Body of pancreas (tissue), 4 donors: ENCODE measurements at regions not wholly inside any gene's neighbourhood (a gene's known extent, or its start where the extent isn't known, plus 50 kb on each side); places are given as distances from the start of the nearest gene placed in this dataset.

Experiments used
- ATAC-seq: fragments of 150-250 bp; one replicate; pipeline ENCODE4 v1.9.1; 2016
- DNase-seq, 4 donors: peaks; one replicate each; pipeline ENCODE4 v3.0.0-alpha.2; 2019
- H3K27ac ChIP-seq, 4 donors: fragments of 200-600 bp; sonication (generic); 1 replicate in 3 of 4; 2 replicates in 1 of 4; pipeline versions ENCODE4 v1.5.1 to v1.6.1; 2016 to 2019; ENCODE audit warnings: mild to moderate bottlenecking in 1 of 4, mixed read lengths in 1 of 4, moderate library complexity in 1 of 4
- H3K27me3 ChIP-seq, 2 donors: fragments of 200-600 bp; sonication (generic); one replicate each; pipeline ENCODE4 v1.6.0; 2016; ENCODE audit warnings: mild to moderate bottlenecking in 1 of 2
- H3K36me3 ChIP-seq, 2 donors: fragments of 200-600 bp; sonication (generic); replicated peaks in 1 of 2; 2 replicates each; pipeline ENCODE4 v1.5.1; 2016; ENCODE audit warnings: low read depth in 2 of 2; ENCODE audit not compliant: insufficient read depth in 1 of 2
- H3K4me1 ChIP-seq: fragments of 200-600 bp; sonication (generic); one replicate; pipeline ENCODE4 v1.6.0; 2016
- H3K4me3 ChIP-seq, 2 donors: fragments of 200-600 bp; sonication (generic); 1 replicate in 1 of 2; 2 replicates in 1 of 2; pipeline ENCODE4 v1.5.1; 2016 to 2019
- H3K9me3 ChIP-seq, 3 donors: fragments of 200-600 bp; sonication (generic); 1 replicate in 2 of 3; 2 replicates in 1 of 3; pipeline ENCODE4 v1.5.1; 2016
- POLR2A ChIP-seq, 3 donors: fragments of 450-650 bp; IDR thresholded peaks; one replicate each; pipeline ENCODE4 v1.6.1; 2016; ENCODE audit warnings: antibody characterized with exemption in 3 of 3, mild to moderate bottlenecking in 2 of 3
- WGBS, 2 donors: methylation state at CpG; one replicate each; pipeline ENCODE4 v1.1.5; 2017; 5-methylcytosine and 5-hydroxymethylcytosine counted together
- intact Hi-C: fragments of 100-400 bp; cut with DNase I; formaldehyde crosslinking; loops from one replicate; pipeline ENCODE4 v1.15.1; 2023
- TF ChIP-seq, protein P1 (sequence below), 7 experiments: fragments of 450-650 bp in 4 of 7; fragments of 200-600 bp in 3 of 7; sonication (generic) in 3 of 7; IDR thresholded peaks; one replicate each; pipeline ENCODE4 v1.5.1; 2016 to 2019; ENCODE audit warnings: antibody characterized with exemption in 7 of 7

DNA sequence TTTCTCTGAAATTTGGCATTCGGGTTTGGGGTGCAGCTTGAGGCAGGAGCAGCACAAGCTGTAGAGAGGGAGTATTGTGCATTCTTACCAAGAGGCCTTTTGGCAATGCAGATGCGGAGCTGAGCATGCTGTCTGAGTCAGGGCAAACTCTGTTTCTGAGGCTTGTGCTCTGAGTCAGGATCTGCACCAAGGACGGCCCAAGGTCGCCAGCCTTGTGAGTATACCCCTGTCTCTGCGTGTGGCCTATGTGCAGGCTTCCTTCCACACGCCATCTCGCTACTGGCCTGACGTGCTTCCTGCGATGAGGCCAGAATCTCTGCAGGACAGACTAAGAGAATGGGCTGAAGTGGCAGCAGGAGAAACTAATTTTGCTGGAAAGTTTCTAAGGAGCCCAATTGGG lies 83.8 kb upstream of the ROPN1 start:
- H3K36me3 ChIP-seq: no peaks in the 10 kb centered on the region
- WGBS, 2 donors: 92 to 96% methylated on average over 8 to 9 of the region's 9 CpGs
- TF ChIP-seq, protein P1, sequence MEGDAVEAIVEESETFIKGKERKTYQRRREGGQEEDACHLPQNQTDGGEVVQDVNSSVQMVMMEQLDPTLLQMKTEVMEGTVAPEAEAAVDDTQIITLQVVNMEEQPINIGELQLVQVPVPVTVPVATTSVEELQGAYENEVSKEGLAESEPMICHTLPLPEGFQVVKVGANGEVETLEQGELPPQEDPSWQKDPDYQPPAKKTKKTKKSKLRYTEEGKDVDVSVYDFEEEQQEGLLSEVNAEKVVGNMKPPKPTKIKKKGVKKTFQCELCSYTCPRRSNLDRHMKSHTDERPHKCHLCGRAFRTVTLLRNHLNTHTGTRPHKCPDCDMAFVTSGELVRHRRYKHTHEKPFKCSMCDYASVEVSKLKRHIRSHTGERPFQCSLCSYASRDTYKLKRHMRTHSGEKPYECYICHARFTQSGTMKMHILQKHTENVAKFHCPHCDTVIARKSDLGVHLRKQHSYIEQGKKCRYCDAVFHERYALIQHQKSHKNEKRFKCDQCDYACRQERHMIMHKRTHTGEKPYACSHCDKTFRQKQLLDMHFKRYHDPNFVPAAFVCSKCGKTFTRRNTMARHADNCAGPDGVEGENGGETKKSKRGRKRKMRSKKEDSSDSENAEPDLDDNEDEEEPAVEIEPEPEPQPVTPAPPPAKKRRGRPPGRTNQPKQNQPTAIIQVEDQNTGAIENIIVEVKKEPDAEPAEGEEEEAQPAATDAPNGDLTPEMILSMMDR (IDR thresholded peaks at IDR 0.05): no peak
- TF ChIP-seq POLR2A (IDR thresholded peaks at IDR 0.05): no peak
- no peak overlapping the region for H3K4me3 ChIP-seq
- H3K27me3 ChIP-seq: no peaks in the 10 kb centered on the region
- intact Hi-C loops: no loop called here
- no peak for ATAC-seq
- no peak overlapping the region for H3K27ac ChIP-seq
- H3K9me3 ChIP-seq: no peaks in the 10 kb centered on the region
- DNase-seq: no peak
- peaks cover 7% of the 10 kb centered on the region for H3K4me1 ChIP-seq

DNA sequence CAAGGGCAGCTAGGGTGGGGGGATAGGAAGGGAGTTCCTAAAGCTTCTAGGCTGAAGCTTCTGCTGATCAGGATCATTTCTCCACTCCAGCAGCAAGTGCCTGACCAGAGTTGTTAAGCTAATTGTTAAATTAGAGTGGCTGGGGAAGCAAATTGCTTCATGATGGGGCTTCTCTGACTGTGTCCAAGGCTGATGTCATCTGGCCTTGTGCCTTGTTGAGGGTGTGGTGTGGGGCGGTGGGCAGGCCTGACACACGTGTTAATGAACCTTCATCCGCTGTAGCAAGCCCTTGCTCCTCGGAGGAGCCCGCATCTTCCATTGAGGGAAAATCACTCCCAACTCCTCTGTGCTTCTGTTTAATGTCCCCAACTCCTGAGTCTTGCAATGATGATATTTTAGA lies 84.3 kb upstream of the ROPN1 start:
- Histone ChIP-seq H3K27ac (no peak overlapping the region), H3K9me3 (no peaks in the 10 kb centered on the region), H3K36me3 (no peaks in the 10 kb centered on the region), H3K4me1 (peaks cover 7% of the 10 kb centered on the region), H3K27me3 (no peaks in the 10 kb centered on the region), H3K4me3 (no peak overlapping the region)
- DNase-seq: no peak
- intact Hi-C loops: no loop called here
- ATAC-seq: no peak
- WGBS, 2 donors: 90 to 97% methylated on average over 5 of the region's 5 CpGs
- TF ChIP-seq, protein P1 (IDR thresholded peaks at IDR 0.05): no peak
- TF ChIP-seq POLR2A (IDR thresholded peaks at IDR 0.05): no peak

DNA sequence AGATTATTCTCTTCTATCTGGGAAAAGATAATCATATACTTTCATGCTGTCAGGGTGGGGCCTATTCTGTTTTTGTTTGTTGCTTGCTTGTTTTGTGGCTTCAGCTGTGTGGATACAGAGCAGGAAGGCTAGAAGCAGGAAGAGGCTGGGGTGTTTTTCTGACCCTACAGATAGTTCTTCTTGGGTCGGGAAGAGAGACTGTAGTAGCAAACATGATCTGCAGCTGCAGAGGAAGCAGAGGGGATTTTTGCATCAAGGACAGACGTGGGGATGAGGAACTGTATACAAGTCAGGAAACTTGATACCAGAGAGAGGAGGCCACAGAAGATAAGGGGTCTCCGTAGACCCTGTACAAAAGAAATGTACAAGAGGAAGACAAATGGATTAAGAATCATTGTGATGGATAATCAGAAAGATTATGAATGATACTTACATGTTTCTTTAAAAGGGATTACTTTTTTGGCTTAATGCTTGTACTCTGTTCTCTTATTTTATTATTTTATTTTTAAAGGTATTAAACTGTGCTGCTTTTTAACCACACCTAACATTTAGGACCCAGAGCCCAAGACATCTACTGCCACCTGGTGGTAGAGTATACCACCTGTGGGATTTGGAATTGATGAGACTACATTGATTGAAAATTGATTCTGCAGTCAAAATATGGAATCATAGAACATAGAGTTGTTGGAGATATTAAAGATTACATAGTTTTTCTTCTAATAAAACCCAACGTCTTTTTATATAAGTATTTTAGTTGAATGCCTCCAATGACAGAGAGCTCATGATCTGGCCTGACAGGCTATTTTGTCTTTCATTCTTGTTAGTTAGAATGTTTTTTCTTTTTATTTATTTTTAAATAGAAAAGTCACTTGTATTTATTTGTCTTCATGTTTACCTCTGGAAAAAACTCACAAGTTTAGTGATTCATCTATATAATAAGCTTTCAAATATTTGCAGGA lies 87.3 kb upstream of the ROPN1 start:
- Histone ChIP-seq H3K4me1 (peaks cover 7% of the 10 kb centered on the region), H3K27me3 (no peaks in the 10 kb centered on the region), H3K4me3 (no peak overlapping the region), H3K9me3 (no peaks in the 10 kb centered on the region), H3K27ac (no peak overlapping the region), H3K36me3 (no peaks in the 10 kb centered on the region)
- peak; percentile 33 for ATAC-seq
- intact Hi-C loops: no loop called here
- peak; percentile 31 to 46 (median 36) for DNase-seq
- WGBS, 2 donors: 41 to 43% methylated on average over 4 of the region's 4 CpGs
- TF ChIP-seq POLR2A (IDR thresholded peaks at IDR 0.05): no peak
- TF ChIP-seq, protein P1 (IDR thresholded peaks at IDR 0.05): peak; percentile 63 to 94 (median 74)

DNA sequence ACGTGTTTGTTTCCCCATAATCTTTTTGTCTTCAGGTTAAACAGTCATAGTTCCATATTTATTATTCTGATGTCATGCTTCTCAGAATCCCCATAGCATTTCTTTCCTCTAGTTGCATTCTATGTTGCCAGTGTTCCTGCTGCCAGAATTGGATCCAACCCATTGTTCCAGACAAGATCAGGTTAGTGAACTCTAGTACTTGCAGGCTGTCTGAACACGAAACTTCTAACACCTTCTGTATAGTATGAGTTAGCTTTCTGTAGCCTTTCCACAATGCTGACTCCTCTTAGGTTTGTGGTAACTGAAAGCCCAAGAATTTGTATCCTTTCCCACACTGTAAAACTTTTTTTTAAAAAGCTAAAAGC lies 88.0 kb upstream of the ROPN1 start:
- ATAC-seq (no peak), DNase-seq (no peak)
- H3K9me3 ChIP-seq: no peaks in the 10 kb centered on the region
- whole genome bisulfite sequencing, 2 donors: 88 to 94% methylated on average over 2 of the region's 2 CpGs
- no peaks in the 10 kb centered on the region for H3K36me3 ChIP-seq
- TF ChIP-seq, protein P1 (IDR thresholded peaks at IDR 0.05): no peak
- no peak for TF ChIP-seq POLR2A (IDR thresholded peaks at IDR 0.05)
- no peaks in the 10 kb centered on the region for H3K27me3 ChIP-seq
- intact Hi-C loops: loop anchor here (5.0 kb wide), 1 partner anchor 58 kb away; no protein-coding TSS in a partner anchor
- H3K27ac ChIP-seq: no peak overlapping the region
- no peak overlapping the region for H3K4me3 ChIP-seq
- peaks cover 7% of the 10 kb centered on the region for H3K4me1 ChIP-seq
